Chondrocyte (in vitro differentiated cells): ENCODE measurements at regions not wholly inside any gene's neighbourhood (a gene's known extent, or its start where the extent isn't known, plus 50 kb on each side); places are given as distances from the start of the nearest gene placed in this dataset.
"Not testable (repeated sequence)": the region's sequence is repeated elsewhere in the genome, so short reads cannot be mapped to it uniquely, and the experiment has no call there.

ENCODE experiments used
- DNase-seq: peaks from one replicate; pipeline ENCODE4 v3.0.0; 2021; ENCODE audit warnings: mixed read lengths, low spot score
- H3K27ac Mint-ChIP-seq: one replicate; pipeline ENCODE4 v1.8.0; 2021; ENCODE audit warnings: mild to moderate bottlenecking, moderate library complexity, mixed read lengths; ENCODE audit not compliant: unreplicated experiment
- H3K27me3 Mint-ChIP-seq: 2 replicates; pipeline ENCODE4 v1.8.0; 2021; ENCODE audit warnings: low read depth, mixed read lengths
- H3K36me3 Mint-ChIP-seq: 2 replicates; pipeline ENCODE4 v1.8.0; 2021; ENCODE audit warnings: low read depth, mixed read lengths
- H3K4me1 Mint-ChIP-seq: 2 replicates; pipeline ENCODE4 v1.8.0; 2021; ENCODE audit warnings: low read depth, mild to moderate bottlenecking, mixed read lengths
- H3K4me3 Mint-ChIP-seq: one replicate; pipeline ENCODE4 v1.8.0; 2021; ENCODE audit warnings: mild to moderate bottlenecking, moderate library complexity, mixed read lengths; ENCODE audit not compliant: unreplicated experiment
- H3K9me3 Mint-ChIP-seq: 2 replicates; pipeline ENCODE4 v1.8.0; 2021; ENCODE audit warnings: low read depth, mixed read lengths
- CTCF ChIP-seq: fragments of 200-600 bp; sonication (generic); IDR thresholded peaks from 2 replicates; pipeline ENCODE4 v1.5.0; 2021; ENCODE audit warnings: antibody characterized with exemption, mild to moderate bottlenecking, moderate library complexity

DNA sequence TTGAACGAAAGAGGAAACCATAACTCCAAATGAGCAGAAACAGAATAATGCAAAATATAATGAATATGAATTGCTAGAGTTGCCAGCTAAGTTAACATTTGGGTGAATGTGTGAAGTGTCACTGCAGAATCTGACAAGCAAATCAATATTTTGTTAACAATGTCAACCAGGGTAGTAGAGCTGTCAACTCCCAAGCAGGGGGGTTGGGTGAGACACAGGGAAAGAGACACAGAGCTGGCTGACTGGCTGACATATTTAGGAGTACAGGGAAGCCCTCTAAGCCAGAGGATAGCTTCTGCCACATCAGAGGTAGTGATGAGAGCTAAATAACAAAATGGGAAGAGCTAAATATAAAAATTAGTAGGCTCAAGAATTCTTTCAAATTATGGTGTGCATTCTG lies 393.1 kb upstream of the KCND2 start:
- Mint-ChIP-seq H3K27me3 (peaks cover 11% of the 10 kb centered on the region), H3K36me3 (no peaks in the 10 kb centered on the region), H3K4me1 (no peaks in the 10 kb centered on the region), H3K4me3 (no peak overlapping the region), H3K9me3 (no peaks in the 10 kb centered on the region), H3K27ac (no peak overlapping the region)
- no peak for DNase-seq
- no peak for TF ChIP-seq CTCF

GRCh38 chr7:119886007-119886406 lies 387.0 kb upstream of the KCND2 start:
- Mint-ChIP-seq H3K4me1 (no peaks in the 10 kb centered on the region), H3K4me3 (no peak overlapping the region), H3K9me3 (peaks cover 2% of the 10 kb centered on the region), H3K36me3 (no peaks in the 10 kb centered on the region), H3K27ac (no peak overlapping the region), H3K27me3 (peaks cover 11% of the 10 kb centered on the region)
- TF ChIP-seq CTCF: no peak
- no peak for DNase-seq

DNA sequence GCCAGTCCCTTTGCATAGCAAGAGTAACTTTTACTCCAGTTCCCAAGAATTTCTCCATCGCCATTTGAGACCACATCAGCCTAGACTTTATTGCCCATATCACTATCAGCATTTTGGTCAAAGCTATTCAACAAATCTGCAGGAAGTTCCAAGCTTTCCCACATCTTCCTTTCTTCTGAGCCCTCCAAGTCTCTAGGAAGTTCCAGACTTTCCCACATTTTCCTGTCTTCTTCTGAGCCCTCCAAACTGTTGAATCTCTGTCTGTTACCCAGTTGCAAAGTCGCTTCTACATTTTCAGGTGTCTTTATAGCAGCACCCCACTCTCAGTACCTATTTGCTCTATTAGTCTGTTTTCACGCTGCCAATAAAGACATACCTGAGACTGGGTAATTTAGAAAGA lies 386.4 kb upstream of the KCND2 start:
- not testable (repeated sequence) for H3K4me1 Mint-ChIP-seq, H3K36me3 Mint-ChIP-seq, DNase-seq, H3K4me3 Mint-ChIP-seq, H3K9me3 Mint-ChIP-seq, H3K27ac Mint-ChIP-seq
- H3K27me3 Mint-ChIP-seq: peaks cover 11% of the 10 kb centered on the region

- Mint-ChIP-seq H3K36me3 (no peaks in the 10 kb centered on the region), H3K27me3 (peaks cover 10% of the 10 kb centered on the region), H3K4me1 (no peaks in the 10 kb centered on the region), H3K4me3 (no peak overlapping the region), H3K27ac (no peak overlapping the region), H3K9me3 (peaks cover 2% of the 10 kb centered on the region)
- DNase-seq: no peak
- no peak for TF ChIP-seq CTCF
Measured at GRCh38 chr7:119888251-119888650, 384.7 kb upstream of the KCND2 start.

GRCh38 chr7:119890631-119891030 lies 382.3 kb upstream of the KCND2 start:
- Mint-ChIP-seq H3K4me1 (no peaks in the 10 kb centered on the region), H3K4me3 (no peak overlapping the region), H3K27me3 (peaks cover 3% of the 10 kb centered on the region), H3K9me3 (no peaks in the 10 kb centered on the region), H3K27ac (no peak overlapping the region), H3K36me3 (no peaks in the 10 kb centered on the region)
- no peak for DNase-seq
- no peak for TF ChIP-seq CTCF

DNA sequence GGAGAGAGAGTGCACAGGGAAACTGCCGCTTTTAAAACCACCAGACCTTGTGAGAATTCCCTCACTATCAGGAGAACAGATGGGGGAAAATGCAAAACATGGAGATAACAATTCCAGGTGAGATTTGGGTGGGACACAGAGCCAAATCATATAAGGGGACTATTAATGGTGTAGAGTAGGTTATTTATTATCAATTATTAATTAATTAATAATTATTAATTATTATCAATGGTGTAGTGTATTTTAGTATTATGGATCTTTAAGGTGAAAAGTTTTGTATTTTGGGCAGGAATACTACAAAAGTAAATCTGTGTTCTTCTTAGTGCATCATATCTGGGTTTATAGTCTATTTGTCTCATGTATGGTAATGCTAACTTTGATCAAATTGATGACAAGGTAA lies 377.7 kb upstream of the KCND2 start:
- peaks cover 3% of the 10 kb centered on the region for H3K36me3 Mint-ChIP-seq
- H3K4me3 Mint-ChIP-seq: no peak overlapping the region
- H3K9me3 Mint-ChIP-seq: peaks cover 15% of the 10 kb centered on the region
- TF ChIP-seq CTCF: no peak
- H3K4me1 Mint-ChIP-seq: no peaks in the 10 kb centered on the region
- no peak overlapping the region for H3K27ac Mint-ChIP-seq
- no peak for DNase-seq
- H3K27me3 Mint-ChIP-seq: no peaks in the 10 kb centered on the region
